ENCODE measurements at regions not wholly inside any gene's neighbourhood (a gene's known extent, or its start where the extent isn't known, plus 50 kb on each side); places are given as distances from the start of the nearest gene placed in this dataset.

DNA sequence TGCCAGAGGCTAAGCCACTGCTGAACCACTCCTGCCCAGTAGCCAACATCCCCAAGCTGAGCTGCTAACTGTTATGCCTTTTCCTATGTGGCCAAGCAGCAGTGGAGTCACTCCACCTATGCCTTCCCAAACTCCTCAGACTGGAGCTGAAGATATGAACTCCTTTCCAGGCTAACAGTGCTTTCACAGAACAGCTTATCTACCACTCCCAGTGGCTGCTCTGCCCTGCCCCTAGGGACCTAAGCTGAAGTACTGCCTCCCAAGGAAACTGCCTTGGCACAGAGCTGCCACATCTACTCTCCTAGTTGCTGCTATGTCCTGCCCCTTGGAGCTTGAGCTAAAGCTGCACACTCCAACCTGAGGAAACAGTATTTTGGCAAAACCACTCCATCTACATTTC is 275.9 kb downstream of the RBM43 start:
- in situ Hi-C loops (cut with HindIII; ENCODE audit: low sequenced_read_pairs) = no loop called here

DNA sequence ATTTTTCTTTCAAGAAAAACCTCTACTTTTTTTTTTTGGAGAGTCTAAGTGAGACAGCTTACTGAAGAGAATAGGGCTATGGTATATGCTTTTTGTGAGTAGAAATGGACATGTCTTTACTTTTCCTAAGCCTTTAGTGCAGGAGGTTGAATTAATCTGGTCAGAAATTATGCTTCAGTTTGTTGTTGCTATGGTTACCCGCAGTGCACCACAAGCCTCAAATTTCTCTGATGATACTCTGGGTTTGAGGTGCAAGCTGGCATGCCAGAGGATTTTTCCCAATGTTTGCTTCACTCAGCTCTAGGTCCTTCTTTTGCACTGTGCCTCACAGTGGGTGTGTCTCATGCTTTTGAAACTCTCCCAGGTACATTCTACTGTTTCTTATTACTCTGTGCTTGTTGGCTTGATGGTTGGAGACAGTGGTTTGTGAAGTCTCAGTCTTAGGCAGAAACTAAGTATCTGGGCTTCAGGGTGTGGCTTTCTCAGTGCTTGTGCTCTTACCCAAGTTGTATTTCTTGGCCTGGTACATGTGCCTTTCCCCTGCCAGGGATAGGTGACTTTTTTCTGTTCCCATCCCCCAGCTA is 278.3 kb downstream of the RBM43 start:
- in situ Hi-C loops (cut with HindIII; ENCODE audit: low sequenced_read_pairs) = no loop called here

DNA sequence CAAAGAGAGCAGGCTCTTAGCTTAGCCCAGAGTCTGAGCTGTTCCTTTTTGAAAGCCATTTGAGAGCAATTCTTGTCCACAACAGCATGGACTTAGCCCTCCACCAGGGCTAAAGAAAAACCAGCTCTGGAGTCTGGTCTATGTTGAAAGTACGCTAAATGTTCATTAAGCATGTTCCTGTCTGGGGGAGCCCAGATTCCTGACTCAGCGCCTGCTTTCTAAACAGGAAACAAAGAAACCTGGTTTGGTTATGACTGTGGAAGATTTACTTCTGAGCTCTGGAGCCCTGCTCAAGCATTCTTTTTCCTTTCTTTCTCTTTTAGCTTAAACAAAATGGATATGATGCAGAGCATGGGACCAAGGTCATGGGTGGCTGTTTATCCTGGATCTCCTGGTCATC is 279.8 kb downstream of the RBM43 start:
- in situ Hi-C loops (cut with HindIII; ENCODE audit: low sequenced_read_pairs) = no loop called here

DNA sequence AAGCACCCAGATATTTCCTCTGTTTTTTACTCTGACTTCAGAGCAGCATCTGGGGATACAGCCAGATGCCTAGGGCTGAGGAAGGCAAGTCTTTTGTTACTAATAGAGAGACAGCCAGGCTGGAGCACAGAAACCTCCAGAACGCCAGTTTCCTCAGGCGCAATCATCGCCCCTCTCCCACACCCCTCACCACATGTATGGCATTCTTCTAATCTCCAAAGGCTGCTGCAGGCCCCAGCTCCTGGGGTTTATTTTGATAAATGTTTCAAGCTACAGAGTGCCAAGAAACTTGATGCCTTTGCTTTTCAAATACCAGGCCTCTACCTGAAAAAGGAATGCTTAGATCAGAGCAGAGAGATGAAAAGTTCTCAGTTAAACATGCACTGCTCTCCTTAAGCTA is 283.6 kb downstream of the RBM43 start:
- in situ Hi-C loops (cut with HindIII; ENCODE audit: low sequenced_read_pairs) = no loop called here

DNA sequence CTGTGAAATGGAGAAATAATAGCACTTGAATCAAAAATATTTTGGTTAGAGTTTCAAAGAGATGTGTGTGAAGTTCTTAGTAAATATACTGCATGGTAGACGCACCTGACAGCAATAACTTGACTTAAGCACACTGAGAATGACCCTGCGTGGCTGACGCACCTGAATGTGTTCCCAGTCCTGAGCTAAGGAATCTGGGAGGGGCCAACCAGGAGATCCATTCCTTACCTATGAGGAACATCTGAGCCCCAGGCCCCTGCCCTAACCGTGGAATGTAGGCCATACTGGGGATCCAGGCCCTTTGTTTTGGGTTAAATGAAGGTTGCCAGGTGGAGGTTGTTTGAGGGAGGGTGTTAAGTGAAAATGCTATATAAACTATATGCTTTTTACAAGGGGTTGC is 284.4 kb downstream of the RBM43 start:
- in situ Hi-C loops (cut with HindIII; ENCODE audit: low sequenced_read_pairs) = no loop called here

DNA sequence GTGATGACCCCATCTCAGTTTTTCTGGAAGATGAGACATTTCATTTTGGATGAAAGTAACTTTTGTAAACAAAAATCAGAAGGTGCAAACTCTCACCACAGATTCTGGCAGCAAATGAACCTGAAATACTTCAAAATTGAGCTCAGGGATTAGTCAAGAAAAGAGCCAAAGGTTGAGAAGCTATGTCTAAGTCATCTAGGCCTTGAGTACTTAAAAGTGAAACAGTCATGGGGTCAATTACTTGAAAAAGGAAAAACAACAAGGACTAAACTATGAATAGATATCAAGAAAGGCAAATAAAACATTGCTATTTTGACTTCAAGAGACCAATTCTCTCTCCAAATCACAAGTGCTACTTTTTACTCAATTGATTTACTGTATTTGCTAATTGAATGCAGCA is 285.1 kb downstream of the RBM43 start:
- in situ Hi-C loops (cut with HindIII; ENCODE audit: low sequenced_read_pairs) = no loop called here

DNA sequence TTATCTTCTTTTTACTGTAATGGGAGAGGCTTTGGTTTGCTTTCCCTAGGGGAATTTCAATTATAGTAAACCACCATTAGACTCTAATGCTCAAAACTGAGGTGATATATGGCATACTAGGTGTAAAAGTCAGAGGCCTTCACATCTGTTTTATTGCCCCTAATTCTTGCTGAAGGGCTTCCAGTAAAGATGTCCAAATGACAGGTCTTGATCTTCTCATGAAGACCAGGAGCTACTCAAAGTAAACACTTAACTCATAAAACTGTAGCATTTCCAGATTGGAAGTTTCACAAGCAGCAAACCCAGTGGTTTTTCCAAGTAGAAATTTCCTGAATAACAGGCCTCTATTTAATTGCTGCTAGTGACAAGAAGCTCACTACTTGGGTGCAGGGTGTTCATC is 286.8 kb downstream of the RBM43 start:
- in situ Hi-C loops (cut with HindIII; ENCODE audit: low sequenced_read_pairs) = no loop called here

DNA sequence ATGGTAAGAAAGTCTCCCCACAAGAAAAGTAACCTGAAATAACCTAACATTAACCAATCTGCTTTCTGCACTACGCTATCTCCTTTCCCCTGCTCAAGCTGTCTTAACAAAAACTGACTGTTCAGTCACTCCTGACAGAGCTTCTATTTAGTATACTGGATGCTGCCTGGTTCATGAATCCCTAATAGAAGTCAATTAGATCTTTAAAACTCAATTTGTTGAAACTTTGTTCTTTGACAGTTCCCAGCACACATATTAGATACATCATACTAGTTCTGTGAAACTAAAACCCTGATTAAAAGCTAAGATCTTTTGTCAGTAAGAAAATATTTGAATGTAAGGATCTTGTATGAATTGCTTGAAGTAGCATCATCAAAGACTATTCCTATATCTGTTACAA is 287.4 kb downstream of the RBM43 start:
- in situ Hi-C loops (cut with HindIII; ENCODE audit: low sequenced_read_pairs) = no loop called here

DNA sequence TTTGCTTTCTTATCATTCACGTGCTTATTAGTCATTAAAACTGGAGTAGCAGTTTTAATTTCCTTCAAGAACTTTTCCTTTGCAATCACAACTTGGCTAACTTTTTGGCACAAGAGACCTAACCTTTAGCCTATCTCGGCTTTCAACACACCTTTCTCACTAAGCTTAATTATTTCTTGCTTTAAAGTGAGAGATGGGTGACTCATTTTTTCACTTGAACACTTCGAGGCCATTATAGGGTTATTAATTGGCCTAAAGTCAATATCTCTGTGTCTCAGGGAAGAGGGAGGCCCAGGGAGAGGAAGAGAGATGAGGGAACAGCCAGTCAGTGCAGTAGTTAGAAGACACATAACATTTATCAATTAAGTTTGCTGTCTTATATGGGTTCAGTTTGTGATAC is 289.8 kb downstream of the RBM43 start:
- in situ Hi-C loops (cut with HindIII; ENCODE audit: low sequenced_read_pairs) = no loop called here

DNA sequence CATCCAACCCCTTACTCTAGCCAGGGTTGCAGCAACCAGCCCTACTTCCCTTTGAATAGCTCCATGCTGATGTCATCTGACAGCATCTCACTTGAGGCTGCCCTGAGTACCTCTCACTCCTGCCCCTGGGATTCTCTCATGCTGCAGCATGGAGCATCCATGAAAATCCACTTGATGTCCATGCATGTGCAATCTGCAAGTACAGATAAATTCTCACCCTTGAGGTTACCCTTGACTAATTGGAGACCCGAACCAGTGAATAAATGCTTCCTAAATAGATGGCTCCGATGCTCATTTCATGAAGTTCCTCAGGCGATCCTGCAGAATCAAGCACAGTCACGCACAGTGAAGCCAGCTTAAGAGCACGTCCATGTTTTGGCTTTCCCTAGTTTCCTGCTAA is 298.3 kb downstream of the RBM43 start:
- in situ Hi-C loops (cut with HindIII; ENCODE audit: low sequenced_read_pairs) = no loop called here

DNA sequence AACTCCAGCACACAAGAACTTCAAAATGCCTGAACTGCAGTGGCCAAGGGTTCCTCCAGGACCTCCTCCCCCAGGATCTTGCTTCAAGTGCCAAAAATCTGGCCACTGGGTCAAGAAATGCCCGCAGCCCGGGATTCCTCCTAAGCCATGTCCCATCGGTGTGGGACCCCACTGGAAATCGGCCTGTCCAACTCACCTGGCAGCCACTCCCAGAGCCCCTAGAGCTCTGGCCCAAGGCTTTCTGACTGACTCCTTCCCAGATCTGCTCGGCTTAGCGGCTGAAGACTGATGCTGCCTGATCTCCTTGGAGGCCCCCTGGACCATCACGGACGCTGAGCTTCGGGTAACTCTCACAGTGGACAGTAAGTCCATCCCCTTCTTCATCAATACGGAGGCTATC is 306.4 kb downstream of the RBM43 start:
- in situ Hi-C loops (cut with HindIII; ENCODE audit: low sequenced_read_pairs) = no loop called here

DNA sequence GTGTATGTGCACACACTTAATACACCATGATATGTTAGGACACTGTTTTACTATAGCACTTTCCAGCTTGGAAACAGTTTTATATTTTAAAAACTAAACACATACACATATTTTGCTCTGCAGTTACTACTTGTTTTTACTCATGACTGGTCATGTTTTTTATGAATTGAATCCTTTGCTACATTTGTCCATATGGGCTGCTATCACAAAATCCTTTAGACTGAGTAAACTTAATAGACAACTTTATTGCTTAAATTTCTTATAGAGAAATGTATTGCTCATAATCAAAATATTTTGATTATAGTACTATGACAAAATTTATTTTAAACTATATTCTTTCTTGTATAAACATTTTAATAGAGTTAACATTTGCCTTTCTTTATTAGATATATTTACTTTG is 314.8 kb downstream of the RBM43 start:
- in situ Hi-C loops (cut with HindIII; ENCODE audit: low sequenced_read_pairs) = no loop called here

DNA sequence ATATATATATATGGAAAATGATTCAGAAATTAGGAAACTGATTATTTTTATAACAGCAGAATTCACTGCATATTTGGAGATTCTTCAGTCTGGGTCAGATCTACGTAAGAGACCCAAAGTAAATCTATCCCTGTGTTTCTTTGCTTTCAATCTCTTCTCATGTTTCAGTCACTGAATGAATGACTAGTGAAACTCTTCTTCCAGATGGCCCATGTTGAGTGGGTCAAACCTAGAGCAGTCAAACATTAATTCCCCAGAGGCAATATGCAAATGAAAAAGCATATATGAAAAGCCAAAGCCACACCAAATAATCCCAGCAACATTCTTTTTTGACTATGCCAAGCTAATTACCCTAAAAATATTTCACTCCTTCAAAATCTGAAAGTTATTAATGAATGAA is 317.3 kb downstream of the RBM43 start:
- in situ Hi-C loops (cut with HindIII; ENCODE audit: low sequenced_read_pairs) = no loop called here

DNA sequence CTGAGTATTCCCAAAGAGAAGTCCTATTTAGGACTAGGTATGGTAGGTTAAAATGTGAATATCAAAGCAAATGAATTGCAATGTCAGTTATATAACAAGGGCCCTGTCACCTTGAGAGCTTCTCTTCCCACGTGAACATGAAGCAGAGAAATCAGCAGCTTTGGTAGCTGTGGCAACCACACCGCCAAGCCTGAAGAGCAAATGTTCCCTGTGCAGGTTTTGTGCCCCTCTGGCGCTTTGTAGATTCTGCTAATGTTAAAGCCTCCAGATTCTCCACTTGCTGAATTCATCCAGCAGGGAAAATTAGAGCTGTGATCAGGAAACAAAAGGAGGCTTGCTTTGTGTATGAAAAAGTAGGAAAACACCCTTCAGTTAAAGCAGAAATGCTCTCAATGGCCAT is 322.6 kb downstream of the RBM43 start:
- in situ Hi-C loops (cut with HindIII; ENCODE audit: low sequenced_read_pairs) = no loop called here

DNA sequence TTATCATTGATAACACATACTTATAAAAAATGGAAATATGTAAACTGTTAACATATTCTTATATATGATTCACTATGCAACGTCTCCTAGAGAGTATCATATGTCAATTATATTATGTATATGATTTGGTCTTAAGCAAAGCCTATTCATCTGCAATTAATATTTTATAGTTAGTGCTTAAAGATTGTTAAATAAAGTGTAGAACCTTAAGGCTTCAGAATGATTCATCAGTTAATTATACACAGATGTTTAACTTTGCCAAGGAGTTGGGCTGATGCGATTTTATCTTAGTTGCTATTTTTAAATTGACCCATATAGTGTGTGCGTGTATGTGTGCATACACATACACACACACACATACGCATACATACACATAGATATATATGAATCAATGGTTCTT is 323.1 kb downstream of the RBM43 start:
- in situ Hi-C loops (cut with HindIII; ENCODE audit: low sequenced_read_pairs) = no loop called here

DNA sequence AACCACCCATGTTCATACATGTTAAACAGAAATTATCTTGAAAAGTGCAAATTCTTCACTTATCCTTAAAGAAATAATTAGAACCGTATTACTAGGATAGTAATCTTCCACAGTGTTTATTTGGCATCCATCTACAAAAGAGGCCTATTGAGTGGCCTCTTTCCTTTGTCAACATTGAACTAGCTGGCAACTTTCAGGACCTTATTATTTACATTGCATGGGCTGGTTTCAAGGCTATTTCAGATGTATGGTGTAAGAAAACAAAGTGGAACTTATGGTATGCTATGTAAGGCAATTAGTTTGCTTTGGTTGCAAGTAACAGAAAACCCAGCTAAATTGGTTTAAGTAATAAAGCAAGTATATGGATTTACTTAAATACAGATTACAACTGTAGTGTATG is 324.6 kb downstream of the RBM43 start:
- in situ Hi-C loops (cut with HindIII; ENCODE audit: low sequenced_read_pairs) = no loop called here

DNA sequence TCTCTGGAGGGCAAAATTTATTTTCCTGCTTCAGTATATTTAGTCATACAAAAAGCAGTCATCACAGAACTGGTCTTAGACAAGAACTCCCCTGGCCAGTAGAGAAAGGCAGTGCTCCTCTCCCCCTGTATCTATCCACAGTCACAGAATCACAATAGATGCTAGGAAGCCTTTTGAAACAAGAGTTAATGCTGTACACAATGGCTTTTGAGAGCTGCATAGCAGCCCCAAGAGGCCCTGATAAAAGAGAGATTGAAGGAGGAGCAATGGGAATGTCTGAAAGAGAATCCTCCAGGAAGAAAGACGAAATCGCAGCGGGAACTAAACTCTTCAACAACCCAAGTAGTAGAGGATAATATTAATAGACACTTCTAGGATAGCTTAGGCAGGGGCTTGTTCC is 330.2 kb downstream of the RBM43 start:
- in situ Hi-C loops (cut with HindIII; ENCODE audit: low sequenced_read_pairs) = no loop called here

DNA sequence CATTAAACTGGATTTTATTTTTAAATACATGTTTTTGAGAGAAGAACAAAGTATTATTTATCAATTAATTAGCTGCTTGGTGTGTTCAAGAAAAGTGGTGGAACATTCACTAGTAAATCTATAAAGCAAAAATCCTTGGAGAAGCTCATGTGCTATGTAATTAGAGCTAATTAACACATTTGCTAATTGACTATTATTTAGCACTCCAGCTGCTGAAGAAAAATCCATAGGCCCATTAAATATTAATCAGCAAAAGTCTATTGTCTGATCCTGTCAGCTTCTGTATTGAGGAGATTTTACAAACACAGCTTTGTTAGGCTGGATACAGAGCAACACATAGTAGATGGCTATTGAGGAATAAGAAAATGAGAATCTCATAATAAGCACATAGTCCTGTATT is 336.1 kb downstream of the RBM43 start:
- in situ Hi-C loops (cut with HindIII; ENCODE audit: low sequenced_read_pairs) = no loop called here

DNA sequence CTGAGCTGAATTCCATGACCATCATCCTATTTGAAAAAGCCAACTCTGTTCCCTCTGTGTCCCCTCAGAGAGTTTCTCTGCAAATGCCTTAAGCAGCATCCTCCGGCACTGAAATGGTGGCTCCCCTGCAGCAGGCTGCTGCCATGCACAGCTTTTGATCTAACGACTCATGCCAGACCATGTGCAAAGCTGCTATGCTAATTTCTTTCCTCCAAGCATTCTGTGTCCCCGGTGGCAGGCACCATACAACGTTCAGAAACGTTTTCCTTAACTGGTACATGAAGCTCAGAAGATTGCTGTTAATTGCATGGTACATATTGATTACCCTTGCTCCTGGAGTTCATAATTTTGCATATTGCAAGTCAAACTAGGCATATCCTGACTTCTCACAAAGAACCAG is 336.8 kb downstream of the RBM43 start:
- in situ Hi-C loops (cut with HindIII; ENCODE audit: low sequenced_read_pairs) = no loop called here

DNA sequence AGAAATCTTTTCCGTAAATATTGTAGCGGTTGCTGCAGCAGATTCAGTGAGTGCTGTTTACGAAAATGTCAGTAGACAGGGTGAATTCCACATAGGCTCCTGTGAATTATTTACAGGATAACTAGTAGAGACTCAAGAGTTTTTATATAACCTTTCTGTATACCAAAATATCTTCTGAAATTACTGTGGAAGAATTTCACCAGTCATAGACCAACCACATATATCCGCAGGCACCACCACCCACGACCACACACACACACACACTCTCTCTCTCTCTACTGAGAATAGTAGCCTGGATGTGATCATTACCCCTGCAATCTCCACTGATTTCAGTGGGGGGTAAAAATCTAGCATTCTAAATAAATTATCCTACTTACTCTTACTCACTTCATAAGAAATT is 341.8 kb downstream of the RBM43 start:
- in situ Hi-C loops (cut with HindIII; ENCODE audit: low sequenced_read_pairs) = no loop called here

DNA sequence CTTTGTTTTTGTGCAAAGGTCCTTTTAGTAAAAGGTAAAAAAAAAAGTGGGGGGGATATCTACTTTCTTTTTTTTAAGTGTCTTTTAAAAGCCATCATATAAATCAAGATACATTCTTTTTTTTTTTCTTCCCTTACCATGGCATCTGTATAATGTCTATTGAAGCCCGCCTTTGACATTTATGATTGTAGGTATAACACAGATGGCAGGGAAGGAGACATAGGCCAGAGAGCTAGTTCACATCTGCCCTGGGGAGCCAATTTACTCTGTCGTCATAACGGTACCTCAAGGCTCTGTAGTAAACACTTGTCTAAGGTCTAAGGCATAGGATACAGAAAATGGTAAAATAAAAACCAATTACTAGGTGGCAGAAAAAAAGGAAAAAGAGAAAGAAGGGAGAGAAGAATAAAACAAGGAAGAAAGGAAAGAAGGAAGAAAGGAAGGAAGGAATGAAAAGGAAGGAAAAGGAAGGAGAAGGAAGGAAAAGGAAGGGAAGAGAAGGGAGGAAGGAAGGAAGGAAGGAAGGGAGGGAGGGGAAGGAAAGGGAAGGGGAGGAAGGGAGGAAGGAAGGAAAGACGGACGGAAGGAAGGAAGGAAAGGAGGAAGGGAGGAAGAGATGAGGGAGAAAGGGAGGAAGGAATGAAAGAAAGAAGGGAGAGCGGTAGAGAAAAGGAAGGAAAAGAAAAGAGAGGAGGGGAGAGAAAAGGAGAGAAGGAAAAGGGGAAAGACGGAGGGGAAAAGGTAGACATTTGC is 343.5 kb downstream of the RBM43 start:
- in situ Hi-C loops (cut with HindIII; ENCODE audit: low sequenced_read_pairs) = no loop called here

DNA sequence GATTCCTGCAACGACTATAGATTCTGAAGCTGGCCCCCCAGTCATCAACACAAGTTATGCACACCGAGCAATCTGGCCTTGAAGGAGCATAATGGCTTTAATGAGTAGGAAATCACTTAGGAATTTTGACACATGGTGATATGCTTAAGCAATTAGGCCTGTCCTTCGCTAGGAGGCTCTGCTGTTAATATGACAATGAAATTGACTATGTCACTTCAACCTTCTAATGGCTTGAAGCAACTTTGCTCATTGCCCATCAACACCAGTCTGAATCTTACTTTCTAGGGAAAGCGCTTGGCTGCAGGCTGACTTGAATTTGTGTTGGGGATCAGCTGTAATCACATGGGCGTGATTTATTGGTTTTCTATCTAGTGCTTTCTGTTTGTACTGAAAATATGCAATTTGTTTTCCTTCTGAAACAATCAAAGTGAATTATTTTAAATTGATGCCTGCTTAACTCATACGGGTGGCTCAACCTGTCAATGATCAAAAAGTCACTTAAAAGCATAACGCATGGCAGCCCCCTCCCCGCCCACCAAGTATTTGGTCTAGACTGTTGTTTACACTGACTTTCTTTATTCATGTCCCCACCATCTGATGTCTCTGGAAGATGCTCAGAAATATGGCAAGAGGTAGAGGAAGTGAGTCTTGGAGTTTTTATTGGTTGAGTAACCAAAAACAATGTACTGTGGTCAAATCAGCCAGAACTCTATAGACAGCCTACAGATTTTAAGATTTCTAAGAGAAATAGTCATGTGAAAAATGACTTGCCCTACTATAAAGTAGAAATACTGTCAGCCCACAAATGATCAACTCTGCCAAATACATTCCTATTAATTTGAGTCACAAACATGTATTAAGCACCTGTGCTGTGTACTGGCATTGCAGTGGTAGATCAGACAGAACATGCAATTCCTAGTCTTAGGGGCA is 344.9 kb downstream of the RBM43 start:
- in situ Hi-C loops (cut with HindIII; ENCODE audit: low sequenced_read_pairs) = no loop called here

Measured in DLD1 (cell line).